Tibial nerve (tissue), 4 donors: ENCODE measurements at regions not wholly inside any gene's neighbourhood (a gene's known extent, or its start where the extent isn't known, plus 50 kb on each side); places are given as distances from the start of the nearest gene placed in this dataset.

Experiments
- DNase-seq, 2 donors: peaks; one replicate each; pipeline ENCODE4 v3.0.0-alpha.2; 2019; ENCODE audit warnings: low spot score in 2 of 2
- H3K27ac ChIP-seq, 4 donors: fragments of 200-600 bp; sonication (generic) in 3 of 4; one replicate each; pipeline ENCODE4 v1.5.1; 2017 to 2019; ENCODE audit warnings: mild to moderate bottlenecking in 1 of 4
- H3K27me3 ChIP-seq, 2 donors: fragments of 200-600 bp; sonication (generic) in 1 of 2; one replicate each; pipeline versions ENCODE4 v1.5.1 to v1.6.0; 2017 to 2019
- H3K36me3 ChIP-seq, 3 donors: fragments of 200-600 bp; sonication (generic); one replicate each; pipeline ENCODE4 v1.5.1; 2018 to 2019
- H3K4me1 ChIP-seq, 4 donors: fragments of 200-600 bp; sonication (generic) in 3 of 4; one replicate each; pipeline ENCODE4 v1.5.1; 2017 to 2019
- H3K4me3 ChIP-seq, 4 donors: fragments of 200-600 bp; sonication (generic) in 3 of 4; one replicate each; pipeline ENCODE4 v1.5.1; 2017 to 2019; ENCODE audit warnings: mild to moderate bottlenecking in 1 of 4, moderate library complexity in 1 of 4
- H3K9me3 ChIP-seq, 4 donors: fragments of 200-600 bp; sonication (generic) in 3 of 4; one replicate each; pipeline ENCODE4 v1.5.1; 2017 to 2019
- EP300 ChIP-seq, 2 donors: sonication (generic); formaldehyde crosslinking; IDR thresholded peaks; one replicate each; pipeline ENCODE4 v1.6.1; 2017; ENCODE audit warnings: antibody characterized with exemption in 2 of 2, mild to moderate bottlenecking in 1 of 2
- POLR2A ChIP-seq, 2 donors: fragments of 450-650 bp; IDR thresholded peaks; one replicate each; pipeline ENCODE4 v1.6.1; 2017; ENCODE audit warnings: antibody characterized with exemption in 2 of 2, mild to moderate bottlenecking in 2 of 2, moderate library complexity in 2 of 2
- WGBS, 2 donors: methylation state at CpG; one replicate each; pipeline ENCODE4 v1.1.5; 2018; 5-methylcytosine and 5-hydroxymethylcytosine counted together
- TF ChIP-seq, protein P1 (sequence below), 5 experiments: fragments of 200-600 bp in 3 of 5; fragments of 450-650 bp in 2 of 5; sonication (generic) in 3 of 5; IDR thresholded peaks; one replicate each; pipeline ENCODE4 v1.5.1; 2016 to 2019; ENCODE audit warnings: antibody characterized with exemption in 5 of 5, mild to moderate bottlenecking in 3 of 5, moderate library complexity in 2 of 5

DNA sequence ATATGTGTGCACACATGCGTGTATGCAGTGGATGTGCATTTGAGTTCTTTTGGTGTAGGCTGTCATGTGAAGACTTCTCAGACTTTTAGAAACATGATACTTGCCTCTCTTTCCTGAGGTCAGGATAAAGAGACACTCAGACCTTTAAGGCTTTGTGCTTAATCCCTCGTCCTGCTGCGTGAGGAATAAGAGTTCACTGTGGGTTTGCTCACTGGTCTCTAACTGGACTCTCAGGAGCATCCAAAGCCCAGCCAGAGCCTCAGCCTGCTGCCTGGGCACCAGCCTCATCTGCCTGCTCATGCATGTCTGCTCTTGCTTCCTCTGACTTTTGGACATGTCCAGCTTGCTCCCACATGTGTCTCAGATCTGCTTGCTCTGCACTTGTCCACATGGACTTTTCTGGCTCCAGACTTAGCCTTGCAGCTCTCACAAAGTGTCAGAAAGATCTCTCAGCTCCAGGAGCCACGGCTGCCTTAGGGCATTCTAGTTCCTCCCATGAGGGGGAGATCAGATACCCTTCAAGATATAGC, 65.1 kb upstream of the ZNF366 start:
- WGBS, 2 donors = 72 to 73% methylated on average over 4 of the region's 4 CpGs
- no peaks in the 10 kb centered on the region for H3K27me3 ChIP-seq
- H3K9me3 ChIP-seq = no peaks in the 10 kb centered on the region
- H3K4me1 ChIP-seq = no peaks in the 10 kb centered on the region
- TF ChIP-seq, protein P1, sequence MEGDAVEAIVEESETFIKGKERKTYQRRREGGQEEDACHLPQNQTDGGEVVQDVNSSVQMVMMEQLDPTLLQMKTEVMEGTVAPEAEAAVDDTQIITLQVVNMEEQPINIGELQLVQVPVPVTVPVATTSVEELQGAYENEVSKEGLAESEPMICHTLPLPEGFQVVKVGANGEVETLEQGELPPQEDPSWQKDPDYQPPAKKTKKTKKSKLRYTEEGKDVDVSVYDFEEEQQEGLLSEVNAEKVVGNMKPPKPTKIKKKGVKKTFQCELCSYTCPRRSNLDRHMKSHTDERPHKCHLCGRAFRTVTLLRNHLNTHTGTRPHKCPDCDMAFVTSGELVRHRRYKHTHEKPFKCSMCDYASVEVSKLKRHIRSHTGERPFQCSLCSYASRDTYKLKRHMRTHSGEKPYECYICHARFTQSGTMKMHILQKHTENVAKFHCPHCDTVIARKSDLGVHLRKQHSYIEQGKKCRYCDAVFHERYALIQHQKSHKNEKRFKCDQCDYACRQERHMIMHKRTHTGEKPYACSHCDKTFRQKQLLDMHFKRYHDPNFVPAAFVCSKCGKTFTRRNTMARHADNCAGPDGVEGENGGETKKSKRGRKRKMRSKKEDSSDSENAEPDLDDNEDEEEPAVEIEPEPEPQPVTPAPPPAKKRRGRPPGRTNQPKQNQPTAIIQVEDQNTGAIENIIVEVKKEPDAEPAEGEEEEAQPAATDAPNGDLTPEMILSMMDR (IDR thresholded peaks at IDR 0.05) = no peak
- TF ChIP-seq EP300 (IDR thresholded peaks at IDR 0.05) (no peak), POLR2A (IDR thresholded peaks at IDR 0.05) (no peak)
- H3K36me3 ChIP-seq = no peaks in the 10 kb centered on the region
- no peak for DNase-seq
- H3K27ac ChIP-seq = no peak overlapping the region
- no peak overlapping the region for H3K4me3 ChIP-seq

GRCh38 chr5:72569408-72569944, 62.3 kb upstream of the ZNF366 start:
- H3K4me1 ChIP-seq = no peaks in the 10 kb centered on the region
- no peaks in the 10 kb centered on the region for H3K36me3 ChIP-seq
- H3K4me3 ChIP-seq = no peak overlapping the region
- H3K27ac ChIP-seq = no peak overlapping the region
- WGBS, 2 donors = 82 to 86% methylated on average over 5 of the region's 5 CpGs
- DNase-seq = no peak
- no peaks in the 10 kb centered on the region for H3K27me3 ChIP-seq
- no peak for TF ChIP-seq POLR2A (IDR thresholded peaks at IDR 0.05)
- TF ChIP-seq, protein P1 (IDR thresholded peaks at IDR 0.05) = no peak
- no peak for TF ChIP-seq EP300 (IDR thresholded peaks at IDR 0.05)
- H3K9me3 ChIP-seq = no peaks in the 10 kb centered on the region

GRCh38 chr5:72566746-72567145, 59.5 kb upstream of the ZNF366 start:
- Histone ChIP-seq H3K4me3 (no peak overlapping the region), H3K4me1 (no peaks in the 10 kb centered on the region), H3K27me3 (no peaks in the 10 kb centered on the region), H3K9me3 (no peaks in the 10 kb centered on the region), H3K36me3 (no peaks in the 10 kb centered on the region), H3K27ac (no peak overlapping the region)
- TF ChIP-seq, protein P1 (IDR thresholded peaks at IDR 0.05) = no peak
- TF ChIP-seq POLR2A (IDR thresholded peaks at IDR 0.05) = no peak
- TF ChIP-seq EP300 (IDR thresholded peaks at IDR 0.05) = no peak
- no peak for DNase-seq
- 90 to 100% methylated on average over 1 of the region's 1 CpG for WGBS, 2 donors

GRCh38 chr5:72565513-72566289, 58.5 kb upstream of the ZNF366 start:
- Histone ChIP-seq H3K9me3 (no peaks in the 10 kb centered on the region), H3K4me1 (no peaks in the 10 kb centered on the region), H3K27me3 (no peaks in the 10 kb centered on the region), H3K36me3 (no peaks in the 10 kb centered on the region), H3K27ac (no peak overlapping the region), H3K4me3 (no peak overlapping the region)
- no peak for DNase-seq
- no peak for TF ChIP-seq POLR2A (IDR thresholded peaks at IDR 0.05)
- no peak for TF ChIP-seq EP300 (IDR thresholded peaks at IDR 0.05)
- TF ChIP-seq, protein P1 (IDR thresholded peaks at IDR 0.05) = no peak
- WGBS, 2 donors = 94 to 95% methylated on average over 8 of the region's 8 CpGs

- Histone ChIP-seq H3K27me3 (no peaks in the 10 kb centered on the region), H3K9me3 (no peaks in the 10 kb centered on the region), H3K27ac (no peak overlapping the region), H3K36me3 (no peaks in the 10 kb centered on the region), H3K4me1 (peaks cover 0 to under 1% (median 0%) of the 10 kb centered on the region in 4 donors), H3K4me3 (no peak overlapping the region)
- no peak for DNase-seq
- TF ChIP-seq, protein P1 (IDR thresholded peaks at IDR 0.05) = no peak
- 96 to 97% methylated on average over 2 of the region's 2 CpGs for WGBS, 2 donors
Measured at GRCh38 chr5:72562717-72563116, 55.5 kb upstream of the ZNF366 start.
